ENCODE measurements at regions not wholly inside any gene's neighbourhood (a gene's known extent, or its start where the extent isn't known, plus 50 kb on each side); places are given as distances from the start of the nearest gene placed in this dataset.

- TF ChIP-seq, protein P1, sequence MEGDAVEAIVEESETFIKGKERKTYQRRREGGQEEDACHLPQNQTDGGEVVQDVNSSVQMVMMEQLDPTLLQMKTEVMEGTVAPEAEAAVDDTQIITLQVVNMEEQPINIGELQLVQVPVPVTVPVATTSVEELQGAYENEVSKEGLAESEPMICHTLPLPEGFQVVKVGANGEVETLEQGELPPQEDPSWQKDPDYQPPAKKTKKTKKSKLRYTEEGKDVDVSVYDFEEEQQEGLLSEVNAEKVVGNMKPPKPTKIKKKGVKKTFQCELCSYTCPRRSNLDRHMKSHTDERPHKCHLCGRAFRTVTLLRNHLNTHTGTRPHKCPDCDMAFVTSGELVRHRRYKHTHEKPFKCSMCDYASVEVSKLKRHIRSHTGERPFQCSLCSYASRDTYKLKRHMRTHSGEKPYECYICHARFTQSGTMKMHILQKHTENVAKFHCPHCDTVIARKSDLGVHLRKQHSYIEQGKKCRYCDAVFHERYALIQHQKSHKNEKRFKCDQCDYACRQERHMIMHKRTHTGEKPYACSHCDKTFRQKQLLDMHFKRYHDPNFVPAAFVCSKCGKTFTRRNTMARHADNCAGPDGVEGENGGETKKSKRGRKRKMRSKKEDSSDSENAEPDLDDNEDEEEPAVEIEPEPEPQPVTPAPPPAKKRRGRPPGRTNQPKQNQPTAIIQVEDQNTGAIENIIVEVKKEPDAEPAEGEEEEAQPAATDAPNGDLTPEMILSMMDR (conservative IDR thresholded peaks at IDR 0.05; ENCODE audit: low read depth, low read length), result no peak
- TF ChIP-seq EZH2 (IDR thresholded peaks at IDR 0.05; ENCODE audit: borderline replicate concordance, low read depth, low read length, poor library complexity, severe bottlenecking), result no peak
Observed at GRCh38 chr2:18301421-18302139, 258.9 kb downstream of the RDH14 start.

Data from A673 (cell line).